B cell (primary cell): ENCODE measurements at regions not wholly inside any gene's neighbourhood (a gene's known extent, or its start where the extent isn't known, plus 50 kb on each side); places are given as distances from the start of the nearest gene placed in this dataset.

Experiments used
- EZH2 ChIP-seq: IDR thresholded peaks from 2 replicates; pipeline ENCODE4 v1.6.1; 2012; ENCODE audit warnings: borderline replicate concordance, low read depth, mild to moderate bottlenecking, moderate library complexity, low read length; ENCODE audit not compliant: insufficient read depth, poor library complexity, severe bottlenecking
- TF ChIP-seq, protein P1 (sequence below): fragments of 200-600 bp; IDR thresholded peaks from one replicate; pipeline ENCODE4 v1.8.0; 2022; ENCODE audit warnings: antibody characterized with exemption, mild to moderate bottlenecking

DNA sequence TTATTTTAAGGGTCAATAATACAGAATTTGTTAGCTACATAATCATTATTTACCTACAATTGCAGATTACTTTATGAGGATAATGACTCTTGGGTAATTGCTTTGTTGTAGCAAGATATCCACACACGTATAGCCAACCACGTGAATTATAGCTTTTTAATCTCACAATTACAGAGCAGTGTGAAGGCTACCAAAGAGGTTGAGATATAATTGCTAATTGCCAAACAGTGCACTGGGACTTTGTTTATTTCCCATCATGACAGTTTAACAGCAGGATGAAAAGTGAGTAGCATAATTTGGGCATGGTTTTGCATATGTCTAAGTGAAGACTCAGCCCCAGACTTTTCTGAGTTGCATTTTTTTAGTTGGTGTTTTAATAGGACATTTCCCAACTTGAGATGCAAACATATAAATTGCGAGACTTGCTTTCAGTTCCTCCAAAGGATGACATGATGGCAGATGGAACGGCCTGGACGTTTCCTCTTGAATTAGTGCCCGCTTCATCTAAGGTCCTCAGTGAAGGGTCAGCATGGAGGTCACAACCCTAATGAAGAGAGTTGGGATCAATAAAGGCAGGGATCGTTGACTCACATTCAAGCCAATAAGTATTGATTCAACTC is 180.7 kb upstream of the GPR26 start:
- TF ChIP-seq EZH2: no peak
- TF ChIP-seq, protein P1, sequence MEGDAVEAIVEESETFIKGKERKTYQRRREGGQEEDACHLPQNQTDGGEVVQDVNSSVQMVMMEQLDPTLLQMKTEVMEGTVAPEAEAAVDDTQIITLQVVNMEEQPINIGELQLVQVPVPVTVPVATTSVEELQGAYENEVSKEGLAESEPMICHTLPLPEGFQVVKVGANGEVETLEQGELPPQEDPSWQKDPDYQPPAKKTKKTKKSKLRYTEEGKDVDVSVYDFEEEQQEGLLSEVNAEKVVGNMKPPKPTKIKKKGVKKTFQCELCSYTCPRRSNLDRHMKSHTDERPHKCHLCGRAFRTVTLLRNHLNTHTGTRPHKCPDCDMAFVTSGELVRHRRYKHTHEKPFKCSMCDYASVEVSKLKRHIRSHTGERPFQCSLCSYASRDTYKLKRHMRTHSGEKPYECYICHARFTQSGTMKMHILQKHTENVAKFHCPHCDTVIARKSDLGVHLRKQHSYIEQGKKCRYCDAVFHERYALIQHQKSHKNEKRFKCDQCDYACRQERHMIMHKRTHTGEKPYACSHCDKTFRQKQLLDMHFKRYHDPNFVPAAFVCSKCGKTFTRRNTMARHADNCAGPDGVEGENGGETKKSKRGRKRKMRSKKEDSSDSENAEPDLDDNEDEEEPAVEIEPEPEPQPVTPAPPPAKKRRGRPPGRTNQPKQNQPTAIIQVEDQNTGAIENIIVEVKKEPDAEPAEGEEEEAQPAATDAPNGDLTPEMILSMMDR: no peak
